MM.1S (cell line): ENCODE measurements at regions not wholly inside any gene's neighbourhood (a gene's known extent, or its start where the extent isn't known, plus 50 kb on each side); places are given as distances from the start of the nearest gene placed in this dataset.
"Not testable (repeated sequence)": the region's sequence is repeated elsewhere in the genome, so short reads cannot be mapped to it uniquely, and the experiment has no call there.

Source experiments
- DNase-seq: peaks from one replicate; pipeline ENCODE4 v3.0.0-alpha.2; 2015
- H2AFZ ChIP-seq: fragments of 300-600 bp; sonication (generic); 2 replicates; pipeline ENCODE4 v1.6.0; 2016; ENCODE audit warnings: antibody characterized with exemption, low read length
- H3F3A ChIP-seq: fragments of 300-600 bp; sonication (generic); 2 replicates; pipeline ENCODE4 v1.6.1; 2016; ENCODE audit warnings: mild to moderate bottlenecking, antibody characterized with exemption, low read length, moderate library complexity, mixed read lengths; ENCODE audit not compliant: insufficient read depth
- H3K27ac ChIP-seq: fragments of 300-600 bp; sonication (generic); 2 replicates; pipeline ENCODE4 v1.5.1; 2016; ENCODE audit warnings: mild to moderate bottlenecking, low read length
- H3K27me3 ChIP-seq: fragments of 300-600 bp; sonication (generic); replicated peaks from 2 replicates; pipeline ENCODE4 v1.6.0; 2016; ENCODE audit warnings: low read length; ENCODE audit not compliant: insufficient read depth
- H3K36me3 ChIP-seq: fragments of 300-600 bp; sonication (generic); replicated peaks from 2 replicates; pipeline ENCODE4 v1.6.1; 2016; ENCODE audit warnings: mild to moderate bottlenecking, low read length, mixed read lengths; ENCODE audit not compliant: insufficient read depth
- H3K4me1 ChIP-seq: fragments of 300-600 bp; sonication (generic); 2 replicates; pipeline ENCODE4 v1.6.1; 2016; ENCODE audit warnings: low read length, mixed read lengths
- H3K4me2 ChIP-seq: fragments of 300-600 bp; sonication (generic); 2 replicates; pipeline ENCODE4 v1.6.0; 2016; ENCODE audit warnings: low read depth, low read length
- H3K4me3 ChIP-seq: fragments of 300-600 bp; sonication (generic); 2 replicates; pipeline ENCODE4 v1.5.1; 2016; ENCODE audit warnings: low read length, mixed read lengths
- H3K79me2 ChIP-seq: fragments of 300-600 bp; sonication (generic); 2 replicates; pipeline ENCODE4 v1.6.1; 2016; ENCODE audit warnings: mixed run types, low read length, mixed read lengths
- H3K9ac ChIP-seq: fragments of 300-600 bp; sonication (generic); 2 replicates; pipeline ENCODE4 v1.6.1; 2016; ENCODE audit warnings: low read length, mixed read lengths
- H3K9me2 ChIP-seq: fragments of 300-600 bp; sonication (generic); replicated peaks from 2 replicates; pipeline ENCODE4 v1.6.1; 2016; ENCODE audit warnings: mild to moderate bottlenecking, low read length, mixed read lengths; ENCODE audit not compliant: insufficient read depth
- H3K9me3 ChIP-seq: fragments of 300-600 bp; sonication (generic); replicated peaks from 2 replicates; pipeline ENCODE4 v1.6.1; 2016; ENCODE audit warnings: mild to moderate bottlenecking, low read length, mixed read lengths; ENCODE audit not compliant: insufficient read depth
- H4K20me1 ChIP-seq: fragments of 300-600 bp; sonication (generic); 2 replicates; pipeline ENCODE4 v1.6.1; 2016; ENCODE audit warnings: mild to moderate bottlenecking, low read length, moderate library complexity, mixed read lengths; ENCODE audit not compliant: insufficient read depth
- CTCF ChIP-seq: fragments of 300-600 bp; sonication (generic); IDR thresholded peaks from 2 replicates; pipeline ENCODE4 v1.5.1; 2016; ENCODE audit warnings: antibody characterized with exemption, low read length, mixed read lengths
- EZH2 ChIP-seq: fragments of 300-600 bp; sonication (generic); optimal IDR thresholded peaks from 2 replicates; pipeline ENCODE3; 2017; ENCODE audit warnings: low read depth, mild to moderate bottlenecking, antibody characterized with exemption, low read length, mixed read lengths
- EZH2phosphoT487 ChIP-seq: fragments of 300-600 bp; sonication (generic); IDR thresholded peaks from 2 replicates; pipeline ENCODE4 v1.6.1; 2018; ENCODE audit warnings: antibody characterized with exemption, low read length

GRCh38 chr12:131437706-131438492, 273.0 kb upstream of the SFSWAP start:
- Histone ChIP-seq H3K9ac (no peak overlapping the region), H4K20me1 (no peaks in the 10 kb centered on the region), H3F3A (no peaks in the 10 kb centered on the region), H3K36me3 (no peaks in the 10 kb centered on the region), H3K79me2 (no peaks in the 10 kb centered on the region), H2AFZ (no peak overlapping the region), H3K4me3 (no peak overlapping the region), H3K9me2 (no peaks in the 10 kb centered on the region), H3K27ac (no peak overlapping the region), H3K4me2 (no peak overlapping the region), H3K4me1 (no peaks in the 10 kb centered on the region), H3K27me3 (no peaks in the 10 kb centered on the region; the same call in 1 of the 2 replicates), H3K9me3 (no peaks in the 10 kb centered on the region)
- no peak for TF ChIP-seq CTCF
- no peak for TF ChIP-seq EZH2phosphoT487
- TF ChIP-seq EZH2 = no peak
- DNase-seq = no peak

GRCh38 chr12:131438493-131438835, 272.4 kb upstream of the SFSWAP start:
- not testable (repeated sequence) for H3K4me2 ChIP-seq, H3K9me2 ChIP-seq, H4K20me1 ChIP-seq, H3K9ac ChIP-seq, H2AFZ ChIP-seq, H3K36me3 ChIP-seq, DNase-seq, H3K27ac ChIP-seq, H3K4me1 ChIP-seq, H3K9me3 ChIP-seq, H3K79me2 ChIP-seq, H3K4me3 ChIP-seq, H3F3A ChIP-seq, H3K27me3 ChIP-seq

GRCh38 chr12:131438881-131439280, 272.0 kb upstream of the SFSWAP start:
- Histone ChIP-seq H4K20me1 (no peaks in the 10 kb centered on the region), H3K27me3 (no peaks in the 10 kb centered on the region; the same call in 1 of the 2 replicates), H3K4me1 (no peaks in the 10 kb centered on the region), H3K79me2 (no peaks in the 10 kb centered on the region), H3K9ac (no peak overlapping the region), H3K4me2 (no peak overlapping the region), H3F3A (no peaks in the 10 kb centered on the region), H3K9me3 (no peaks in the 10 kb centered on the region), H3K27ac (no peak overlapping the region), H2AFZ (no peak overlapping the region), H3K9me2 (no peaks in the 10 kb centered on the region), H3K4me3 (no peak overlapping the region), H3K36me3 (no peaks in the 10 kb centered on the region)
- DNase-seq = no peak
- no peak for TF ChIP-seq EZH2
- no peak for TF ChIP-seq CTCF
- no peak for TF ChIP-seq EZH2phosphoT487

GRCh38 chr12:131439752-131440151, 271.1 kb upstream of the SFSWAP start:
- not testable (repeated sequence) for H2AFZ ChIP-seq, H3F3A ChIP-seq, DNase-seq, H3K4me2 ChIP-seq, H3K27me3 ChIP-seq, H3K9me3 ChIP-seq, H3K36me3 ChIP-seq, H4K20me1 ChIP-seq, H3K4me3 ChIP-seq, H3K79me2 ChIP-seq, H3K9me2 ChIP-seq, H3K4me1 ChIP-seq, H3K27ac ChIP-seq, H3K9ac ChIP-seq

- H3K27ac ChIP-seq, H3K4me2 ChIP-seq, H3K4me3 ChIP-seq, H4K20me1 ChIP-seq, H3K9me3 ChIP-seq, H3K9me2 ChIP-seq, H3K4me1 ChIP-seq, H3K36me3 ChIP-seq, H2AFZ ChIP-seq, DNase-seq, H3K79me2 ChIP-seq, H3F3A ChIP-seq, H3K27me3 ChIP-seq, H3K9ac ChIP-seq: not testable (repeated sequence)
Observed at GRCh38 chr12:131440209-131441059, 270.5 kb upstream of the SFSWAP start.
